Transverse colon (tissue), 4 donors: ENCODE measurements at regions not wholly inside any gene's neighbourhood (a gene's known extent, or its start where the extent isn't known, plus 50 kb on each side); places are given as distances from the start of the nearest gene placed in this dataset.

ENCODE experiments used
- DNase-seq: peaks from one replicate; pipeline ENCODE4 v3.0.0-alpha.2; 2019
- H3K27ac ChIP-seq, 4 donors: fragments of 200-600 bp; sonication (generic); 2 replicates each; pipeline ENCODE4 v1.5.1; 2016 to 2018; ENCODE audit warnings: inconsistent platforms in 4 of 4
- H3K27me3 ChIP-seq: fragments of 200-600 bp; sonication (generic); 2 replicates; pipeline ENCODE4 v1.5.1; 2017; ENCODE audit warnings: inconsistent platforms
- H3K36me3 ChIP-seq, 4 donors: fragments of 200-600 bp; sonication (generic); 2 replicates each; pipeline ENCODE4 v1.5.1; 2017 to 2019; ENCODE audit warnings: inconsistent platforms in 4 of 4
- H3K4me1 ChIP-seq, 4 donors: fragments of 200-600 bp; sonication (generic); 2 replicates each; pipeline ENCODE4 v1.5.1; 2017 to 2020; ENCODE audit warnings: inconsistent platforms in 4 of 4
- H3K4me3 ChIP-seq, 4 donors: fragments of 200-600 bp; sonication (generic); 1 replicate in 1 of 4; 2 replicates in 3 of 4; pipeline versions ENCODE4 v1.5.1 to v1.6.1; 2017 to 2019; ENCODE audit warnings: inconsistent platforms in 4 of 4
- H3K9me3 ChIP-seq, 2 donors: fragments of 200-600 bp; sonication (generic); 2 replicates each; pipeline ENCODE4 v1.5.1; 2017 to 2019; ENCODE audit warnings: inconsistent platforms in 2 of 2
- CTCF ChIP-seq, 5 experiments: fragments of 200-600 bp in 3 of 5; fragments of 450-650 bp in 2 of 5; sonication (generic) in 3 of 5; IDR thresholded peaks; 1 replicate in 2 of 5; 2 replicates in 3 of 5; pipeline ENCODE4 v1.5.1; 2016 to 2017; ENCODE audit warnings: antibody characterized with exemption in 5 of 5, inconsistent platforms in 3 of 5, mild to moderate bottlenecking in 2 of 5, moderate library complexity in 1 of 5
- EP300 ChIP-seq: sonication (generic); formaldehyde crosslinking; IDR thresholded peaks from one replicate; pipeline ENCODE4 v1.6.1; 2017; ENCODE audit warnings: antibody characterized with exemption, low read depth
- POLR2A ChIP-seq: fragments of 450-650 bp; IDR thresholded peaks from one replicate; pipeline ENCODE4 v1.6.1; 2016; ENCODE audit warnings: antibody characterized with exemption, mild to moderate bottlenecking, moderate library complexity
- POLR2AphosphoS5 ChIP-seq, 3 donors: sonication (generic); formaldehyde crosslinking; IDR thresholded peaks; one replicate each; pipeline ENCODE4 v1.6.1; 2016; ENCODE audit warnings: antibody characterized with exemption in 3 of 3
- WGBS, 2 donors: methylation state at CpG; one replicate each; pipeline ENCODE4 v1.1.5; 2018; ENCODE audit warnings: low coverage in 1 of 2; 5-methylcytosine and 5-hydroxymethylcytosine counted together
- in situ Hi-C, 4 donors: fragments of 200-750 bp; cut with MboI; loops; one replicate each; pipeline versions ENCODE4 v1.15.0 to v1.15.1; 2017; ENCODE audit warnings: low sequenced_read_pairs in 3 of 4, low pct_ligation_motif_present in 1 of 4, low pct_unique_long_range_greater_than_20kb in 1 of 4
- intact Hi-C: fragments of 100-400 bp; cut with DNase I; formaldehyde crosslinking; loops from one replicate; pipeline ENCODE4 v1.15.1; 2023; ENCODE audit warnings: low total_unique reads

GRCh38 chr2:228417956-228418355 lies 236.5 kb upstream of the SPHKAP start:
- WGBS, 2 donors: 27 to 43% methylated on average over 1 of the region's 1 CpG
- in situ Hi-C loops: no loop called here
- TF ChIP-seq CTCF (IDR thresholded peaks at IDR 0.05): no peak

DNA sequence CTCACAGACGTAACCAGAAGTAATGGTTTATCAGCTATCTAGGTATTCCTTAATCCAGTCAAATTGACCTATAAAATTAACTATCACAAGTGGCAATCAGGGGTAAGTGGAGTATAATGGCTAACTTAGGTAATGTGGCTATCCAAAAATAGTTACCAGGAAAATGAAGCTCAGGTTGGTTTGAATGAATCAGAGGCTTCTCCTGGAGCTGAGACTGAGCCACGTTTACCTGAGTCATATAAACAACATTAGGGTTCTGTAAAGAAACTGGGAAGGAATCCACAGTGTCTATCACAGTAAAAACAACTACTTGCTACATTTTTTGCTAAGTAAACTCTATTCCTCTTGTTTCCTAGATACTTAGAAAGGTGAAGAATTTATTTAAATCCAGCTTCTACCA lies 236.0 kb upstream of the SPHKAP start:
- H3K36me3 ChIP-seq: no peaks in the 10 kb centered on the region
- H3K27me3 ChIP-seq: no peaks in the 10 kb centered on the region
- no peaks in the 10 kb centered on the region for H3K9me3 ChIP-seq
- in situ Hi-C loops (no loop called here), intact Hi-C loops (no loop called here)
- 30 to 32% methylated on average over 2 of the region's 2 CpGs for WGBS, 2 donors
- H3K4me1 ChIP-seq: no peaks in the 10 kb centered on the region
- no peak for DNase-seq
- H3K27ac ChIP-seq: no peak overlapping the region
- TF ChIP-seq EP300 (no peak), POLR2AphosphoS5 (IDR thresholded peaks at IDR 0.05) (no peak), CTCF (IDR thresholded peaks at IDR 0.05) (no peak), POLR2A (no peak)
- no peak overlapping the region for H3K4me3 ChIP-seq

More at GRCh38 chr2:228417956-228418355, 236.5 kb upstream of the SPHKAP start:
- Histone ChIP-seq H3K27ac (no peak overlapping the region), H3K36me3 (no peaks in the 10 kb centered on the region), H3K4me3 (no peak overlapping the region), H3K4me1 (no peaks in the 10 kb centered on the region), H3K27me3 (no peaks in the 10 kb centered on the region), H3K9me3 (no peaks in the 10 kb centered on the region)
- DNase-seq: no peak
- intact Hi-C loops: no loop called here

- in situ Hi-C loops: no loop called here
- H3K9me3 ChIP-seq: no peaks in the 10 kb centered on the region
- no peaks in the 10 kb centered on the region for H3K4me1 ChIP-seq
- no peaks in the 10 kb centered on the region for H3K36me3 ChIP-seq
- 78 to 100% methylated on average over 1 of the region's 1 CpG for WGBS, 2 donors
- no peak overlapping the region for H3K4me3 ChIP-seq
- TF ChIP-seq CTCF (IDR thresholded peaks at IDR 0.05): no peak
- TF ChIP-seq POLR2AphosphoS5 (IDR thresholded peaks at IDR 0.05): no peak
- TF ChIP-seq EP300: no peak
- TF ChIP-seq POLR2A: no peak
- no peaks in the 10 kb centered on the region for H3K27me3 ChIP-seq
- no peak overlapping the region for H3K27ac ChIP-seq
- no peak for DNase-seq
- intact Hi-C loops: no loop called here
These were observed 228.6 kb upstream of the SPHKAP start for GRCh38 chr2:228410061-228410460.

GRCh38 chr2:228409493-228409892 lies 228.0 kb upstream of the SPHKAP start:
- TF ChIP-seq EP300: no peak
- no peak for TF ChIP-seq POLR2A
- no peak for TF ChIP-seq POLR2AphosphoS5 (IDR thresholded peaks at IDR 0.05)
- TF ChIP-seq CTCF (IDR thresholded peaks at IDR 0.05): no peak
- WGBS, 2 donors: 33 to 63% methylated on average over 1 of the region's 1 CpG
- in situ Hi-C loops: no loop called here

More at GRCh38 chr2:228409493-228409892, 228.0 kb upstream of the SPHKAP start:
- no peaks in the 10 kb centered on the region for H3K4me1 ChIP-seq
- no peaks in the 10 kb centered on the region for H3K9me3 ChIP-seq
- H3K4me3 ChIP-seq: no peak overlapping the region
- intact Hi-C loops: no loop called here
- no peaks in the 10 kb centered on the region for H3K27me3 ChIP-seq
- no peak overlapping the region for H3K27ac ChIP-seq
- no peak for DNase-seq
- no peaks in the 10 kb centered on the region for H3K36me3 ChIP-seq
